GM21390 (cell line): ENCODE measurements at regions not wholly inside any gene's neighbourhood (a gene's known extent, or its start where the extent isn't known, plus 50 kb on each side); places are given as distances from the start of the nearest gene placed in this dataset.
A peak's percentile ranks its signal among the peaks of the same experiment; 100 is the strongest.

Experiments
- ATAC-seq: cut with Tn5 transposase; IDR thresholded peaks from one replicate; pipeline ENCODE4 v1.9.1; 2021; ENCODE audit not compliant: unreplicated experiment

DNA sequence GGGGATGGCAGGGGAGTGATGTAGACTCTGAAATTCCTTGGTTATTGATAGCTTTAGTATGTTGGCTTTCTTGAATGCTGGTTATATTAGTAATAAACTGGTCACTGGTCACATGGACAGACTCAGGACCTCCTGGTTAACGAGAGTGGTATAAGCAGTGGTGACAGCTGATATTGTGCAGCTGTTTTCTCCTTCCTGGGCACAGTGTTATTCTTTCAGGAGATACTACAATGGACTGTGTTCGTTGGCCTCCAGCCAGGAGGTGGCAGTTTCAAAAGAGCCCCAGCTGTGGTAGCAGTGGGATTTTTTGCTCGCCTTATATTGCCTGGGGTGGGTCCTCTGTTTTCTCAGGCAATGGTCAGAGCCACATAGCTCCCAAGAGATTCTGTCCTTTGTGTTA, 181.6 kb upstream of the RBMS3 start:
- no peak for ATAC-seq

DNA sequence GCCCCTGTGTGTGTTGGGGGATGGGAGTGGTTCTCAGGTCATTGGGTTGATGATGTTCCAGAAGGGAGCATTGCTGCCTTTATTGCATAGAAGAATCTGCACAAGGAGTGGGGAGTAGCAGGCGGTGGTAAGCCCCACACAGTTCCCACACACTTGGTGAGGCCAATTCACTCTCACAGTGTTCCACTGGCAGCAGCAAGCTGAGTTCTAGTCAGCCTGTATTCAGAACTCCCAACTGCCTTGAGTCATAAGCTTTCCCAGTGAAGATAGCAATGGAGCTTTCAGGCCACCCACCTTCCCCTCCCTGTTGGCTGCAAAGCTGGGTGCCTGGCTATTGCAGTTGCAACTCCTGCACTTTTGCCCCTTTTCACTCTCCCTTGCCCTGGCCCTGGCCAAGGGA, 181.1 kb upstream of the RBMS3 start:
- no peak for ATAC-seq

DNA sequence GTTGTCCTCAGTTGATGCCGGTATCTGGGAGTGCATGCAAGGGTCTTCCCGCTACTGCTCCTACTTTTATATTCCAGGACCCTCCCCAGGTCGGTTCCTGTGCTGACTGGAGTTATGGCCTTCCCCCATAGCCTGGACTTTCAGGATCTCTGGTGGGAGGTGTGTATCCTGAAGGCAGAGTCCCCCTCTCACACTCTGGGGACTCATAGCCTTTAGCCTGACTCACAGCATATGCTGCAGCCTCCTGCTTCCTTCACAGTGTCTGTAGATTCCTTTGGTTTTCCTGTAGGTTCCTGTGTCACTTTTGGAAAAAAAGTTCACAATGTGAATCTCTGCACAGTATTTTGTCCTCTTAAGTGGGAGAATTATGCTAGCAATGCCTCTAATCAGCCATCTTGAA, 180.6 kb upstream of the RBMS3 start:
- no peak for ATAC-seq

DNA sequence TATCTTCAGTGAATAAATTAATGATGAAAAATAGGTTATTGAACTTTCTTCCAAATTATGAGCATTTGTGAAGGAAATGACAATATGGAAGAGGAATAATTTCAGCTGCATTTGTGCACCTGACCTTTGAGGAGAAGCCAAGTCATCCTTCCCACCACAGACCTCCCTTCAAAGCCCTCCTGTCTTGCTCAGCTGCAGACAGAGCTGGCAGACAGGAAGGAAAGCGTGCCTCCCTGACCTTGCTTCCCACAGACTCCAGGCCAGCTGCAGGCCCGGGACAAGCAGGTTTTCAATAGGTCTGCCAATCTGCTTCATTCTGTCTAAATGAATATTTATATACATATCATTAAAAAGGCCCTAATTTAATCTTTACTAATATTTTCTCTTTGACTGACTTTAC, 152.9 kb upstream of the RBMS3 start:
- no peak for ATAC-seq

DNA sequence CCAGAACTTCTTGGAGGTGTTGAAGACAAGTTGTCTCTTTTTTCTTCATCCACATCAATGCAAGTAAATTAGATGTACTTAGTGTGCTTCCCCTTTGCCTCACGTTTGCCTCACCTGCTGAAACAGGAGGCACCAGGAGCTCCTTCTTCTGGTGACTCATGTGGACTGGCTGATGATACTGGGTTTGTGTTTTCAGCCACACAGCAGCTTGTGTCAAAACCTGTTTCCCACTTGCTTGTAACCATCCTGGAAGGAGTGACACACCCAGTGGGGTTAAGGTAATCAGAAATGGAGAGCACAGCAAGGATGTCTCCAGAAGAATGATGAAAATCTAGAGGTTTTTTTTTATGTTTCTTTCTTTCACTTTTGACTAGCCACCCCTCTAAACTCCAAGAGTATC, 143.3 kb upstream of the RBMS3 start:
- ATAC-seq, result no peak

DNA sequence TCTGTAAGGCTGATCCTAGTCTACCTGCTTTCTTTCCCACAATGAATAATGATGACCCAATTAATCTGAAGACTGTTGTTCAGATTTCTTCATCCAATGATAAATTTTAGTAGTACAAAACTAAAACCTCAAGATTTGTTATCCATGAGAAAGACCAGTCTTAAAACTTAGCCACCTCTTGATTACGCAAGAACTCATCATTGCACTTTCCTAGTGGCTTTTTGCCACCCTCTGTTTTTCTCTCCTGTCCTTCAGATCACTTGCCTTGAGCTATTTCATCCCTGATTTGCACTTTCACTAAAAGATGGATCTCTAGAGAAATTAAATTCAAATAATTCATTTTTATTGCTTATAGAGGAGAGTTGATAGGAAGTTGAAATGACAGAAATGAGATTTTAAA, 142.7 kb upstream of the RBMS3 start:
- no peak for ATAC-seq

DNA sequence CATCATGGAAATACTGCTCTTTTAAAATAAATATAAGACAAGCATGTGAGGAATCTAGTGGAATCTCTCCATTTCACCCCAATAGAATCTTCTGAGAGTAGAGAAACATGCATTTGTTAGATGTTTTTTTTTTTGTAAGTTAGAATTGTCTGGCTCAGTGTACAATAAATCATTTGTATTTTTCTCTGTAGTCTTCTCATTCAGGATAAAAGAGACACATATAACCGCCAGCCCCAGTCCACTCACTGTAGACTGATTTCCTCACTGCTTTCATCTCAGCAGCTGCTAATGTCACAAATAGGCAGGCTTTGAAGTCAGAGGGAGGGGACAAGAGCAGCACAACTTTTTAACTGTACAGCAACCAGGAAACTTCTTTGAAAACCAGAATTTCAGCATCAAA, 140.2 kb upstream of the RBMS3 start:
- ATAC-seq, result no peak

DNA sequence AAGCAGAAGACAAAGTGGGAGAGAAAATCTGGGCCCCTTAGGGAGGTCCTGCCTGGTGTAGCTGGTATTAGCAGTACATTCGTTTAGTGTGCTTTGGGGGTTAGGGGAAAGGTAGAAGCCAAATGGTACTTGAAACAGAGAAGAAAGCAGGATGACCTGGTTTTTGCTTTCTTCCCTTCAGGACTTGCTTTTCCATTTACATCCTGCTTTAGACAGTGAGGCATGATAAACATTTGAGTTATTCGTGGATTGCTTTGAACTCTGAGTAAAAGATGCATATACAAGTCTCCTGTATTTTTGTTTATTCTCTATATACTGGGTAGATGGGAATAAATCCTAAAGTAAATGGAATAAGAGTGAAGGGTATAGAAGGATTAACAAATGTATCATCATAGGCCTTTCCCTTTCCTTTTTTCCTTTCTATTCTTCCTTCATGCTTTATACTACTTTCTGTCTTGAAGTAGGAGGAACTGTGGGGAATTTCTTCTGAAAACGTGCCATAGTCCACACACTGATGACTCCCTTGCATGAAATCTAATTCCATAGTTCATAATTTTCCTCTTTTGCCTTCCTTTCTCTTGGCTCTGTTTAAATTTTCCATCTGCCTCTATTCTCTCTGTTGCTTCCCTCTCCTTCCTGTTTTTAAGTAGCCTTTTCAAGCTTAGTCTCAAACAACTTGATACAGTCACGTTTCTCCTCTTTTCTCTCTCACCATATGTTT, 139.5 kb upstream of the RBMS3 start:
- ATAC-seq, result no peak

DNA sequence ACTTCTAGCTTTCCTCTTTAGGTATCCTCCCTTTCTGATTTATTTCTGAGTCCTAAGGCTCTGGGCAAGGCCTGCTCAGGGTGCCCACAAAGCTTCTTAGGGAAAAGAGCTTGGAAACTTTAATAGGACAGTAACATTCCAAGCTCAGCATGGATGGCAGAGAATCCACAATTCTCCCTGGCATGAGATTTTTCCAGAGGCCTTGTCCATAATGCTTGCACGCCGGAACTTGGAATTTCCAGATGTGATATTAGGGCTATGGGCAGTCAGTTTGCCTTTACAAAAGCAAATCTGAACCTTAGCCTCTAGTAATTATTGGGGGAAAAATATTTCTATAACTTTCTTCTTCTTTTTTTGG, 139.0 kb upstream of the RBMS3 start:
- no peak for ATAC-seq

DNA sequence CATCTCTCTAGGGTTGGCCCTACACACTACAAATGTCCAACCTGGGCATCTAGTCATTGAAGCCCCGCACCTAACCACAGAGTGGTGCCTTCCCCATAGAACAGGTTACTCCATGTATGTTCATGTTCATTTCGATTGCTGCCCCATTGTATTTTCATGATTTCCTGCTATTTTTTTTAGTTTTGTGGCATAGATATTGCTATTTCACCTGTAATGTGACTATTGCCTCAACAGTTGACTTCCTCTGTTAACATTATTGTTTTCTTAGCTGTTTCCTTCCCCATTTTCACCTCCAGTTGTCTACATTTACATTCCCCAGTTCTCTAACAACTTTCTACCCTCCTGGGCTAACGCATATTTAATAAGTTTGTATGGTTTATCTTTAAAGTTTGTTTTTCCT, 137.7 kb upstream of the RBMS3 start:
- ATAC-seq, result no peak

DNA sequence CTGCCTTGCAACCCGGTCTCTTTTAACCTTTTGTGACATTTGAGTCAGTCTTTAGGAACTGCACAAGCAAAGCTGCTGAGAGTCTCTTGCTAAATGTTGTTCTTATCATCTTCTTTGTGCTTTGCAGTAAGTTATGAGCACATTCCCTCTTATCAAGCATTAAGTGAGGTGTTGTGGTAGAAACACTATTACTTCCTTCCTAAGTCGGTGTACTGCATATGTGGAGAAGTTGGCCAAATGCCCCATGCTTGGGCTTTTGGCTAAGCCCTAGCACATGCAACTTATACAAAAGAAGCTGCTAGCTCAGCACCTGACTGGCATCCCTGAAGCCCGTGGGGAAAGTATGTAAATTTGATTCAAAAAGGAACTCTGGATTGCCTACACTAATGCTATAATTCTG, 136.5 kb upstream of the RBMS3 start:
- no peak for ATAC-seq

DNA sequence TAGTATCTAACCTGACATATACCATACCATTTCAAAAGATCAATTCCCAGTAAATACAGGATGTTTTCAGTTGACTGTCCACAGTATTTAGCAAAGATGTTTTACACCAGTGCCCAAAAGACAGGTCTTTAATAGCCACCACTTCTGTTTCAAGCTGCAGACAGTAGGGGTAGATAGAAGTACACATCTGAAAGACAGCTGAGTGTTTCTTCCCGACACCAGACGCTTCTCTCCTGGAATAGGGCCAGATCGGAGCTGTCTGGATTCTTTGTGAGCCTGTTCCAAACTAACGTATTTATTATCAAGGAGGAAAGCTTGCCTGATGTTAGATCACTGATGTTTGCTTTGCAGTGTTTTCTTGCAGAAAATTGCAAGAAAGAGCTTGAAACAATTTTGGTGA, 136.1 kb upstream of the RBMS3 start:
- ATAC-seq, result no peak

DNA sequence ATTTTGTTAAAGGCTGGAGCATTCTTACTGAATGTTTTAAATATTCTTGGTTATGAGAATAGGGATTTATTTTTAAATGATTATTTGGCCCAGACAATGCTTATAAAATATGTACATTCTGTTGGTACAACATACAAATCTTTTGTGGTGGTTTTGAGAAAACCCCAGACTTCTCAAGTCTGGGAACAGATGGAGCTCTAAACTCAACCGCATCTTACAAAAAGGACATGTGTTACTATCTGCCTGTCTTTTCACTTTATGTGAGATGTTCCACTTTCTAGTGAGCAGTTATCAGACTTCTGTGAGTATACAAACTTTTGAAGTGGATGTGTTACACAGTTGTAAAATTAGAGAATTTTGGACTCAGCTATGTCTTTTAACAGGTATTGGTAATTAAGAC, 135.5 kb upstream of the RBMS3 start:
- no peak for ATAC-seq

DNA sequence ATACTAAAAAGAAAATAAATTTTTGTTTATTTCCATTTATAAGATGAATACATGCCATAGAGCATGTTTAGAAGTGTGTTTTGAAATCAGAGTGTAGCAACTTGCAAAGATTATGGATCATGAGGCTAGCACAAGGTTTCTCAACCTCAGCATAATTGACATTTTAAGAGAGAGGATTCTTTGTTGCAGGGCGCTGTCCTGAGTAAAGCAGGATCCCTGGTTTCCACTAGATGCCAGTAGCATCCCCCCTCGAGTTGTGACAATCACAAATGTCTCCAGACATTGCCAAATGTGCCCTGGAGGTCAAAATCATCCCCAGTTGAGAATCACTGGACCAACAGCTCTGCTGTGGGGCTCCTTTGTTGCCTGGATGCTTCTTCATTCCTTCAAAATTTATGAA, 128.5 kb upstream of the RBMS3 start:
- ATAC-seq, result no peak

DNA sequence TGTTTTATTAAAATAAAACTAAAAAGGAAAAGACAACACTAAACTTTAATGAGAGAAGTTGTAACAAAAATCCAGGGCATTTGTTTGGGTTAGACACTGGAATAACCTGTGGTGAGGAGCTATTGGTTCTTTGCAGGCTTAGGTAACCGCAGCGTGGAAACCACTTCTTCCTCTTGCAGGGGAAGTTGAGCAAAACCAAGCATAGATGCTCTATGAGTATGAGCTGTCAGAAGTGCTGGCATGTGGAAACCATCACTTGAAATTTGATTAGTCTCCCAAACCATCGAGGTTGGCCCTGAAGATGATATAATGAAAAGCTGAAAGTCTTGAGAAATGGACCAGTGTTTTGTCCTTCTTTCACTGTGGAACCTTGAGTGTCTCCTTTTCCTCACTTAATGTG, 127.1 kb upstream of the RBMS3 start:
- no peak for ATAC-seq

DNA sequence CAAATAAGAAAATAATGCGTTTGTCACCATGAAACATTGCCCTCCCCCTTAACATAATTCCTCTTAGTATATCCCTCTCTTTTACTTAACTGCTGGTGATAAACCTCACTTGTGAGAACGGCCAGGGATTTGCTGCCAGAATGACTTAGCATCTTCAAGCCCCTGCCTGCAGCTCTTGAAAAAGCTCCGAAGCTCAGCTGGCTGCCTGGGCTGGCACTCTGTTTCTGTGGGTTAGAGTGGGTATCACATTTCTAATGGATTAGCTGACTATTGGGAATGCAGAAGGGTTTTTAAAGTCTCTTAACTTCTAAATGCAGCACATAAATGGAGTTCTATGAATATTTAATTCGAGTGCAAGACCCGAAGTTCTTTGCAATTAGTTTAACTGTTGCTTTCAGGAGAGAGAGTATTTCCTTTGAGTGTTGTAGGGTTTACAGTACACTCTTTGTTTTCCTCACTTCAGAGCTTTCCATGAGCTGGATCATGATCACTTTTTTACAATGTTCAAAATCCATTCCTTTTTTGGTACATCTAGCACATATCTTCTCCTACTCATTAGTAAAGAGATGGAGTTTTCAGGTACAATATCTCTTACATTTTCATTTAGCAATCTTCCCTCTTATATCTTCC, 124.7 kb upstream of the RBMS3 start:
- ATAC-seq, result no peak

DNA sequence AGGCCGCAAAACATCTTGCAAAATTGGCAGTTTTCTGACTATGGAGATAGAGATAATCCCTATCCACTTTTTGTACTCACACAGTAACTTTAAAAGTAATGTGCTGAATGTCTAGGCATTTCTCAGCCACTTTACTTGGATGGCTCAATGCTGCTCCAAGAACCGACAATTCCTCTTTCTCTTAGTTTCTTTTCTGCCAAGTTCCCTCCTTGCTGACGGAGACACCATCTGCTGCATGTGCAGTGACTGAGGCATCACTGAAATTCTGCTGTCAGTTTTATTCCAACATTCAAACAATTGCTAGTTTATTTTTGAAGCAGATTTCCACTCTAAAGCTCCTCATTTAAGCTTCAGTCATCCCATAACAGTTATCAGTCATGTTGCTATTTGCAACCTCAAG, 116.0 kb upstream of the RBMS3 start:
- ATAC-seq, result no peak

DNA sequence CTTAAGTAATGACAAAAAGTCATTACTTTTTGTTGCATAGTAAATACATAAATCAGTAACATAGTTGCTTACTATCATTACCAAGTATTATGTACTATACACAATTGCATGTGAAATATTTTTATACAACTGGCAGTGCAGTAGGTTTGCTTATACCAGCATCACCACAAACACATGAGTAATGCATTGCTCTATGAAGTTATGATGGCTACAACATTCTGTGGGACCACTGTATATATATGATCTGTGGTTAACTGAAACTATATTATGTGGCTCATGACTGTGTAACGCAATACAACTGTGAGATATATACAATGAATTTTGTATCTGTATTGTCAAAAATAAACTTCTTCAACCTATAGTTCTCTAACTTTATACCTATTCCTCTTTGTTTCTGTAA, 113.7 kb upstream of the RBMS3 start:
- no peak for ATAC-seq

DNA sequence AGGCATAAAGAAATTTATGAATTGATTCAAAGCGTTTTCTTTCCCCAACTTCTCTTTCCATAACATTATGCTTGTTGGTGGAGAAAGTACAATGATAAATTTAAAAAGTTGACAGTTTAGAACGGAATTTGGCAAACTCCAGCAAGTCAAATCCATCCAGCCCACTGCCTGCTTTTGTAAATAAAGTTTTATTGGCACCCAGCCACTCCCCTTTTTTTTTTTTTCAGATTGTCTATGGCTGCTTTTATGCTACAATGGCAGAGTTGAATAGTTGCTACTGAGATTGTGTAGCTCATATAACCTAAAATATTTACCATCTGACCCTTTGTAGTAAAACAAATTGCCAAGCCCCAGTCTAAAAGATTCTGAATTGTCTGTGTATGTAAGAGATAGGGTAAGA, 112.8 kb upstream of the RBMS3 start:
- no peak for ATAC-seq

DNA sequence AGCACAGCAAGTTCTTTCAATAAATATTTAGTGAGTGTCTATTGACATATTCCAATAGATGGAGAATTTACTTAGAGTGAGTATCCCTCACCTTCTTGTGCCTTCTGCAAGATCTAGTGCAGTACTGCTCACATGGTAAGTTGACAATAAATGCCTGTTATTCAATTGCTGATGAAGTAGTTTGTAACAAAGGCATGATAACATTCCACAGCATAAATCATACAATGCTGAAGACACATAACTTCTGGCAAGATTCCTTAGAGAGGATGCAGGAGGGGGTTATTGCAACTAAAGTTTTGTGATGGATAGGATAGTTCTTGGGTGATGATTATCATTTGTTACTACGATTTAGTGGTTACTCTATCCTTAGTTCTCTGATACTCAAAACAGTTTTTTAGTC, 112.2 kb upstream of the RBMS3 start:
- ATAC-seq, result no peak

DNA sequence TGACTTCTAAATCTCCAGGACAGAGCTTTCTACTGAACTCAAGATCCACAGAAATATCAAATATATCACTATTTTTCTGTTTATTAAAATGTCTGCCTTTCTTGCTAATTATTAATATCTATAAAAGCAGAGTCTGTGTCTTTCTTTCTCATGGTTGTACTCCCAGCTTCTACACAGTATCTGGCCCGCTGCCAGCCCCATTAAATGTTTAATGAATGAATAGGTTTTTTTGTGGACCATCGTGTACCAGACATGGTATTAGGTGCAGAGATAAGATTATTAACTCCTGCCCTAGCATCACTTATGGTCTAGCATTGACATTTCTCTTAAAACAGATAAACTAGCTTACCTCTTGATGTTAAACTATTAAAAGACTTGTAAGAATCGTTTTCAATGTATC, 111.4 kb upstream of the RBMS3 start:
- no peak for ATAC-seq

DNA sequence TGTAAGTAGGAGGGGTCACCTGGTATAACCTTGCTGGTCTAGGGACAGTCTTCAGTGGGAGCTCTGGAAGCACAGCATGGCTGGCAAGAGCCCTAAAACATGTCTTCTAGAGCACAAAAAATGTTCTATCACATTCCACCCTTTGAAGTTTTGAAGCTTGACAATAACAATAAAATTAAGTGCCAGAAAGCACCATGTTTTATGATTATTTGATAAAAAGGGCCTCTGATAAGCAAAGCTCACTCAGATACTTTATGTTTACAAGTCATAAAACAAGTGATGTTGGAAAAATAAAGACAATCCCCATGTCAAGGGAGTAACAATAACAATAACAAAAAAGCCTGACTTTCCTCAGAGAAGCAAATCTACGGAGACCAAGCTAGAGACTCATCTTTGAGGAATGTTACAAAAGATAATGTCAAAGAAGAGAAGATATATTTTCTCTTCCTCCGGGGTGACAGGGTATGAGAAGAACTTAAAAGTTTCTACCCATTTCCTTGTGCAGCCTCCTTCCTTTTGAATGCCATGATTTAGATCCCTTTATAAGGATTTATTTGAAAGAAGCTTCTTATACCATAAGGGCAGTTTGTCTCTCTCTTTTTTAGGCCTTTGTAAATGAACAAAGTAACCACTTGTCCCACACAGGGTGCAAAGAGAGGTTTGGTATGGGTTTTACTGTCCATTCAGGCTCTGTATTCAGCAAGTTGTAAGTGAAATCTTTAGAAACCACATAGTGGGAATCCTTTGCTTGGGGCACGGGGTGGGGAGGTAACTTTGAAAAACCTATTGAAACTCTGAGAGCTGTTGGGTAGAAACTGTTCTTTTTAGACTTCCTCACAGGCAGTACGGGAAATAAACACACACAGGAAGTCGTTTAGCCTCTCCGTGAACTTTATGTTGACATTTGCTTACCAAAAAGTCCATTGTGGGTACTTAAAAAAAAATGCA, 109.6 kb upstream of the RBMS3 start:
- ATAC-seq, result peak; percentile 63
